Adrenal gland (tissue), 9 donors: ENCODE measurements at regions not wholly inside any gene's neighbourhood (a gene's known extent, or its start where the extent isn't known, plus 50 kb on each side); places are given as distances from the start of the nearest gene placed in this dataset.
"Not testable (repeated sequence)": the region's sequence is repeated elsewhere in the genome, so short reads cannot be mapped to it uniquely, and the experiment has no call there.

Source experiments
- DNase-seq, 7 donors: peaks; one replicate each; pipeline ENCODE4 v3.0.0-alpha.2; 2019 to 2020
- H3K27ac ChIP-seq, 5 donors: fragments of 200-600 bp; sonication (generic) in 4 of 5; 1 replicate in 3 of 5; 2 replicates in 2 of 5; pipeline versions ENCODE4 v1.5.1 to v1.8.0; 2016 to 2020; ENCODE audit warnings: mild to moderate bottlenecking in 1 of 5
- H3K27me3 ChIP-seq: fragments of 200-600 bp; 2 replicates; pipeline ENCODE4 v1.8.0; 2021
- H3K36me3 ChIP-seq, 2 donors: fragments of 200-600 bp; replicated peaks in 1 of 2; 1 replicate in 1 of 2; 2 replicates in 1 of 2; pipeline versions ENCODE4 v1.5.1 to v1.8.0; 2018 to 2022
- H3K4me1 ChIP-seq, 2 donors: fragments of 200-600 bp; replicated peaks in 1 of 2; 1 replicate in 1 of 2; 2 replicates in 1 of 2; pipeline versions ENCODE4 v1.5.1 to v1.8.0; 2018 to 2021
- H3K4me3 ChIP-seq, 4 donors: fragments of 200-600 bp; sonication (generic) in 3 of 4; one replicate each; pipeline ENCODE4 v1.5.1; 2016 to 2018
- H3K9me3 ChIP-seq, 3 donors: fragments of 200-600 bp; sonication (generic) in 1 of 3; replicated peaks in 1 of 3; 1 replicate in 2 of 3; 2 replicates in 1 of 3; pipeline versions ENCODE4 v1.5.1 to v1.8.0; 2016 to 2021
- CTCF ChIP-seq, 6 experiments: fragments of 450-650 bp in 4 of 6; fragments of 200-600 bp in 2 of 6; sonication (generic) in 1 of 6; IDR thresholded peaks; 1 replicate in 5 of 6; 2 replicates in 1 of 6; pipeline versions ENCODE4 v1.5.1 to v1.8.0; 2016 to 2021; ENCODE audit warnings: antibody characterized with exemption in 6 of 6, mild to moderate bottlenecking in 2 of 6, moderate library complexity in 1 of 6
- POLR2A ChIP-seq, 2 donors: fragments of 450-650 bp; IDR thresholded peaks; one replicate each; pipeline ENCODE4 v1.6.1; 2017; ENCODE audit warnings: antibody characterized with exemption in 2 of 2, mild to moderate bottlenecking in 2 of 2, moderate library complexity in 1 of 2
- WGBS, 4 donors: extraction: QIAGEN DNeasy Blood & Tissue Kit in 2 of 4; methylation state at CpG; one replicate each; pipeline versions ENCODE4 v1.1.5 to v1.1.7; 2013 to 2017; 5-methylcytosine and 5-hydroxymethylcytosine counted together
- intact Hi-C, 2 donors: fragments of 100-400 bp; cut with DNase I; formaldehyde crosslinking; loops; one replicate each; pipeline versions ENCODE4 v1.14.1 to v1.15.0; 2022 to 2023
- donor health status: healthy with polysubstance abuse.
- donor health status: Bipolar disorder and iron deficiency.
- donor health status: DM: yes; HTN: yes; CAD: no.
- donor health status: DM: no; HTN: no; CAD: no.
- donor health status: DM: no; HTN: no; CAD: no.

- H3K4me3 ChIP-seq: no peak overlapping the region
- no peak for DNase-seq
- H3K9me3 ChIP-seq: no peaks in the 10 kb centered on the region
- WGBS, 4 donors: 86 to 98% (median 96%) methylated on average over 6 of the region's 6 CpGs
- TF ChIP-seq POLR2A (IDR thresholded peaks at IDR 0.05) (no peak), CTCF (IDR thresholded peaks at IDR 0.05) (no peak)
- no peaks in the 10 kb centered on the region for H3K4me1 ChIP-seq
- H3K27ac ChIP-seq: no peak overlapping the region
- no peaks in the 10 kb centered on the region for H3K27me3 ChIP-seq
- intact Hi-C loops: no loop called here
- H3K36me3 ChIP-seq: no peaks in the 10 kb centered on the region
These were observed 287.1 kb upstream of the LYZL1 start for GRCh38 chr10:29001801-29002200.

- H3K4me3 ChIP-seq, intact Hi-C loops, H3K36me3 ChIP-seq, H3K27ac ChIP-seq, H3K9me3 ChIP-seq, H3K4me1 ChIP-seq, H3K27me3 ChIP-seq, DNase-seq: not testable (repeated sequence)
- 88 to 98% (median 97%) methylated on average over 5 of the region's 5 CpGs for WGBS, 4 donors
These were observed 285.9 kb upstream of the LYZL1 start for GRCh38 chr10:29003014-29003413.

- H3K27me3 ChIP-seq: no peaks in the 10 kb centered on the region
- H3K9me3 ChIP-seq: no peaks in the 10 kb centered on the region
- H3K4me3 ChIP-seq: no peak overlapping the region
- no peaks in the 10 kb centered on the region for H3K36me3 ChIP-seq
- H3K27ac ChIP-seq: no peak overlapping the region
- no peak for DNase-seq
- no peaks in the 10 kb centered on the region for H3K4me1 ChIP-seq
- TF ChIP-seq POLR2A (IDR thresholded peaks at IDR 0.05): no peak
- no peak for TF ChIP-seq CTCF (IDR thresholded peaks at IDR 0.05)
- intact Hi-C loops: no loop called here
- 79 to 88% (median 82%) methylated on average over 8 of the region's 8 CpGs for WGBS, 4 donors
These were observed 282.9 kb upstream of the LYZL1 start for GRCh38 chr10:29005988-29006387.

- 97 to 99% (median 98%) methylated on average over 9 of the region's 9 CpGs for WGBS, 4 donors
- no peak for TF ChIP-seq POLR2A (IDR thresholded peaks at IDR 0.05)
- Histone ChIP-seq H3K36me3 (no peaks in the 10 kb centered on the region), H3K27ac (no peak overlapping the region), H3K9me3 (no peaks in the 10 kb centered on the region), H3K4me3 (no peak overlapping the region), H3K27me3 (no peaks in the 10 kb centered on the region), H3K4me1 (no peaks in the 10 kb centered on the region)
- intact Hi-C loops: no loop called here
- no peak for DNase-seq
These were observed 281.5 kb upstream of the LYZL1 start for GRCh38 chr10:29007370-29007747.

GRCh38 chr10:29007748-29008610 lies 280.9 kb upstream of the LYZL1 start:
- Histone ChIP-seq H3K4me1 (no peaks in the 10 kb centered on the region), H3K4me3 (no peak overlapping the region), H3K36me3 (no peaks in the 10 kb centered on the region), H3K27ac (no peak overlapping the region), H3K27me3 (no peaks in the 10 kb centered on the region), H3K9me3 (no peaks in the 10 kb centered on the region)
- TF ChIP-seq POLR2A (IDR thresholded peaks at IDR 0.05): no peak
- WGBS, 4 donors: 74 to 84% (median 80%) methylated on average over 10 of the region's 10 CpGs
- intact Hi-C loops: no loop called here
- DNase-seq: no peak

GRCh38 chr10:29009464-29009863 lies 279.4 kb upstream of the LYZL1 start:
- no peaks in the 10 kb centered on the region for H3K4me1 ChIP-seq
- no peak overlapping the region for H3K27ac ChIP-seq
- DNase-seq: no peak
- TF ChIP-seq CTCF (IDR thresholded peaks at IDR 0.05): no peak
- H3K4me3 ChIP-seq: no peak overlapping the region
- no peaks in the 10 kb centered on the region for H3K27me3 ChIP-seq
- no peaks in the 10 kb centered on the region for H3K9me3 ChIP-seq
- intact Hi-C loops: no loop called here
- WGBS, 4 donors: 80 to 92% (median 86%) methylated on average over 5 of the region's 5 CpGs
- H3K36me3 ChIP-seq: no peaks in the 10 kb centered on the region
